ENCODE measurements at regions not wholly inside any gene's neighbourhood (a gene's known extent, or its start where the extent isn't known, plus 50 kb on each side); places are given as distances from the start of the nearest gene placed in this dataset.

DNA sequence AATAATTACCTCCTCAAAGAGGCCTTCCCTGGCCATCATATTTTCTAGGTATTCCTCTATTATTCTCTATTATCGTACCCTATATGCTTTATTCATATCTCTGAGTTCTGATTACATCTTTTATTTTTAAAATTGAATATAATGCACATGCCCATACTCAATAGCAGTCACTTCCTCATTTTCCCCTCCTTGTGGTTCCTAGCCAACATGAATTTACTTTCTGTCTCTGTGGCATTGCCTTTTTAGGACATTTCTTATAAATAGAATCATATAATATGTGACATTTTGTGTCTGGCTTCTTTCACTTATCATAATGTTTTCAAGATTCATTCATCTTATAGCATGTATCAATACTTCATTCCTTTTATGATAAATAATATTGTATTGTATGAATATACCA lies 74.4 kb upstream of the TRHDE start:
- no peaks in the 10 kb centered on the region for H4K20me1 ChIP-seq (ENCODE audit: insufficient read depth, low read length)
- H3K4me2 ChIP-seq (ENCODE audit: insufficient read depth, low read length), result no peak overlapping the region
- H3K27ac ChIP-seq (ENCODE audit: low read depth, low read length), result no peak overlapping the region
- no peaks in the 10 kb centered on the region for H3K4me1 ChIP-seq (ENCODE audit: insufficient read depth, low read length)
- no peaks in the 10 kb centered on the region for H3K36me3 ChIP-seq (ENCODE audit: insufficient read depth, low read length)
- H2AFZ ChIP-seq (ENCODE audit: low read length), result no peak overlapping the region
- no peaks in the 10 kb centered on the region for H3K79me2 ChIP-seq (ENCODE audit: insufficient read depth, low read length)
- TF ChIP-seq, protein P1, sequence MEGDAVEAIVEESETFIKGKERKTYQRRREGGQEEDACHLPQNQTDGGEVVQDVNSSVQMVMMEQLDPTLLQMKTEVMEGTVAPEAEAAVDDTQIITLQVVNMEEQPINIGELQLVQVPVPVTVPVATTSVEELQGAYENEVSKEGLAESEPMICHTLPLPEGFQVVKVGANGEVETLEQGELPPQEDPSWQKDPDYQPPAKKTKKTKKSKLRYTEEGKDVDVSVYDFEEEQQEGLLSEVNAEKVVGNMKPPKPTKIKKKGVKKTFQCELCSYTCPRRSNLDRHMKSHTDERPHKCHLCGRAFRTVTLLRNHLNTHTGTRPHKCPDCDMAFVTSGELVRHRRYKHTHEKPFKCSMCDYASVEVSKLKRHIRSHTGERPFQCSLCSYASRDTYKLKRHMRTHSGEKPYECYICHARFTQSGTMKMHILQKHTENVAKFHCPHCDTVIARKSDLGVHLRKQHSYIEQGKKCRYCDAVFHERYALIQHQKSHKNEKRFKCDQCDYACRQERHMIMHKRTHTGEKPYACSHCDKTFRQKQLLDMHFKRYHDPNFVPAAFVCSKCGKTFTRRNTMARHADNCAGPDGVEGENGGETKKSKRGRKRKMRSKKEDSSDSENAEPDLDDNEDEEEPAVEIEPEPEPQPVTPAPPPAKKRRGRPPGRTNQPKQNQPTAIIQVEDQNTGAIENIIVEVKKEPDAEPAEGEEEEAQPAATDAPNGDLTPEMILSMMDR (IDR thresholded peaks at IDR 0.05; ENCODE audit: extremely low read depth, low read depth, low read length), result no peak
- H3K27me3 ChIP-seq (ENCODE audit: insufficient read depth, low read length), result no peaks in the 10 kb centered on the region
- H3K4me3 ChIP-seq (ENCODE audit: insufficient read depth, low read length), result no peak overlapping the region
- DNase-seq (ENCODE audit: insufficient read length, low spot score, missing footprints), result no peak
- H3K9me3 ChIP-seq (ENCODE audit: low read depth, low read length), result no peaks in the 10 kb centered on the region

DNA sequence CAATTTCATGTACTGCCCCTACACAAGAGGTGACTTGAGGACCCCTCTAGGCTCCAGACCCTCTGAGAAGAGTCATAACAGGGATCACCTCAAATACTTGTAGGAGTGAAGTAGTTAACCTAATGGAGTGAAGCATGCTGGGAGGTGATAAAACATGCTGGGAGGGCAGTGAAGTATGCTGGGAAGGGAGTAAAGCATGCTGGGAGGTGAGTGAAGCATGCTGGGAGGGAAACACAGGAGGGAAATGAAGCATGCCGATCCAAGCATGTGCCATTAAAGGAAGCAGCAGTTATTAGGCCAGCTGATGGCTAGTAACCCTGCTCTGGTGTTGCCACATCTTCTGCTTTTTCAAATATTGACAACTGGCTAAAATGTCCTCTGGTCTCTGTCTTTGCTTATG lies 70.7 kb upstream of the TRHDE start:
- Histone ChIP-seq H3K27ac (ENCODE audit: low read depth, low read length) (no peak overlapping the region), H3K27me3 (ENCODE audit: insufficient read depth, low read length) (no peaks in the 10 kb centered on the region), H3K4me3 (ENCODE audit: insufficient read depth, low read length) (no peak overlapping the region), H2AFZ (ENCODE audit: low read length) (no peak overlapping the region), H3K4me1 (ENCODE audit: insufficient read depth, low read length) (no peaks in the 10 kb centered on the region), H4K20me1 (ENCODE audit: insufficient read depth, low read length) (no peaks in the 10 kb centered on the region), H3K4me2 (ENCODE audit: insufficient read depth, low read length) (no peak overlapping the region), H3K9me3 (ENCODE audit: low read depth, low read length) (no peaks in the 10 kb centered on the region), H3K79me2 (ENCODE audit: insufficient read depth, low read length) (no peaks in the 10 kb centered on the region), H3K36me3 (ENCODE audit: insufficient read depth, low read length) (no peaks in the 10 kb centered on the region)
- TF ChIP-seq, protein P1 (IDR thresholded peaks at IDR 0.05; ENCODE audit: extremely low read depth, low read depth, low read length), result no peak
- no peak for DNase-seq (ENCODE audit: insufficient read length, low spot score, missing footprints)

DNA sequence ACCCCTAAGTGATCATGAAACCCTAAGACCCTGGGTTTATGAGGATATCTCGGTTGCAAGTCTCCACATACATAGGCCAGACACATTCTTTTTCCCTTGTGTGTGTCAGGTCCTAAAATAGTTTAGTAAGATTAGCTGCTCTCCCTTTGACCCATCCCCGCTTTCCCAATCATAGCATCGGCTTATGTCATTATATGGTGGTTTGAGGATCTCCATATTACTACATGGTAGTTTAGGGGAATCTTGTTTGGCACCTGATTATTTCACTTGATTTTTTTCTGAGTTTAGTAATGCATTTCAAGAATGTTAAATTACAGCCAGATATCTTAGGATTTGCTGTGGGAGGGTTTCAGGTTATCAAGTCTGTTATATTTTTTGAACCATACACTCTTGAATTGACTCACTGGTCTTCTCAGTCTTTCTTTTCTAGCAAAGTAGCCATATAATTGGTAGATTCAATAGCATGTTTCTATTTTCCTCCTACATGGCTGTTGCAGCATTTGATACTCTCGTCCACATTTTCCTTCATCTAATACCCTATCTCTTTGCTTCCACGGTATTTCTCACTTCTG lies 68.3 kb upstream of the TRHDE start:
- H4K20me1 ChIP-seq (ENCODE audit: insufficient read depth, low read length), result no peaks in the 10 kb centered on the region
- H3K27me3 ChIP-seq (ENCODE audit: insufficient read depth, low read length), result no peaks in the 10 kb centered on the region
- no peak overlapping the region for H3K27ac ChIP-seq (ENCODE audit: low read depth, low read length)
- no peak for DNase-seq (ENCODE audit: insufficient read length, low spot score, missing footprints)
- no peak overlapping the region for H3K4me2 ChIP-seq (ENCODE audit: insufficient read depth, low read length)
- no peaks in the 10 kb centered on the region for H3K9me3 ChIP-seq (ENCODE audit: low read depth, low read length)
- H3K4me3 ChIP-seq (ENCODE audit: insufficient read depth, low read length), result no peak overlapping the region
- no peaks in the 10 kb centered on the region for H3K36me3 ChIP-seq (ENCODE audit: insufficient read depth, low read length)
- TF ChIP-seq, protein P1 (IDR thresholded peaks at IDR 0.05; ENCODE audit: extremely low read depth, low read depth, low read length), result no peak
- H3K4me1 ChIP-seq (ENCODE audit: insufficient read depth, low read length), result no peaks in the 10 kb centered on the region
- H3K79me2 ChIP-seq (ENCODE audit: insufficient read depth, low read length), result no peaks in the 10 kb centered on the region
- H2AFZ ChIP-seq (ENCODE audit: low read length), result no peak overlapping the region

DNA sequence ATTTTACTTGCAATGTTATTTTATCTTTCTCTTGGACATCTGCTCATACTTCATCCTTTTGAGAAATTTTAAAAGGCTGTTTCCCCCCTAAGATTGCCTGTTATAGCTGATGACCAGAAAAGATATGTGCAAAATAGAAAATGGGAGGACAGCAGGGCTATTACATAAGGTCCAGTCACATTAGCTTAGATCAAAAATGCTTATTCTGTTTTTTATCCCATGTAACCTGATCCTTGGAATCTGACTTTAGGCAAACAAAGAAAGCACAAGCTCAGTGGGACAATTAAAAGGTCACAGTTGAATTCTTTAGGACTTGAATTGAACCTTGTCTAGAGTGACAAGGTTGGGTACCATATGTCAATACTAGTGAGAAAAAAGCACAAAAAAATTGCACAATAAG lies 65.1 kb upstream of the TRHDE start:
- Histone ChIP-seq H3K4me2 (ENCODE audit: insufficient read depth, low read length) (no peak overlapping the region), H3K4me1 (ENCODE audit: insufficient read depth, low read length) (no peaks in the 10 kb centered on the region), H3K4me3 (ENCODE audit: insufficient read depth, low read length) (no peak overlapping the region), H3K36me3 (ENCODE audit: insufficient read depth, low read length) (no peaks in the 10 kb centered on the region), H3K27me3 (ENCODE audit: insufficient read depth, low read length) (no peaks in the 10 kb centered on the region), H3K79me2 (ENCODE audit: insufficient read depth, low read length) (no peaks in the 10 kb centered on the region), H4K20me1 (ENCODE audit: insufficient read depth, low read length) (no peaks in the 10 kb centered on the region), H3K9me3 (ENCODE audit: low read depth, low read length) (no peaks in the 10 kb centered on the region), H2AFZ (ENCODE audit: low read length) (no peak overlapping the region), H3K27ac (ENCODE audit: low read depth, low read length) (no peak overlapping the region)
- DNase-seq (ENCODE audit: insufficient read length, low spot score, missing footprints), result no peak
- TF ChIP-seq, protein P1 (IDR thresholded peaks at IDR 0.05; ENCODE audit: extremely low read depth, low read depth, low read length), result no peak
